Esophagus muscularis mucosa (tissue), 4 donors: ENCODE measurements at regions not wholly inside any gene's neighbourhood (a gene's known extent, or its start where the extent isn't known, plus 50 kb on each side); places are given as distances from the start of the nearest gene placed in this dataset.

ENCODE experiments used
- DNase-seq: peaks from one replicate; pipeline ENCODE4 v3.0.0-alpha.2; 2017; ENCODE audit errors: extremely low spot score
- H3K27ac ChIP-seq, 4 donors: fragments of 200-600 bp; sonication (generic); replicated peaks in 1 of 4; 1 replicate in 3 of 4; 2 replicates in 1 of 4; pipeline ENCODE4 v1.5.1; 2016 to 2019; ENCODE audit warnings: mild to moderate bottlenecking in 1 of 4
- H3K27me3 ChIP-seq, 4 donors: fragments of 200-600 bp; sonication (generic); one replicate each; pipeline versions ENCODE4 v1.5.1 to v1.6.0; 2016 to 2019
- H3K36me3 ChIP-seq, 4 donors: fragments of 200-600 bp; sonication (generic); one replicate each; pipeline ENCODE4 v1.5.1; 2016 to 2019
- H3K4me1 ChIP-seq, 4 donors: fragments of 200-600 bp; sonication (generic); one replicate each; pipeline ENCODE4 v1.5.1; 2016 to 2019
- H3K4me3 ChIP-seq, 4 donors: fragments of 200-600 bp; sonication (generic); 1 replicate in 2 of 4; 2 replicates in 2 of 4; pipeline ENCODE4 v1.5.1; 2016 to 2019; ENCODE audit warnings: mild to moderate bottlenecking in 4 of 4, moderate library complexity in 1 of 4
- H3K9me3 ChIP-seq, 4 donors: fragments of 200-600 bp; sonication (generic); 1 replicate in 3 of 4; 2 replicates in 1 of 4; pipeline ENCODE4 v1.5.1; 2016 to 2019
- CTCF ChIP-seq, 3 experiments: fragments of 200-600 bp in 2 of 3; fragments of 450-650 bp in 1 of 3; sonication (generic) in 2 of 3; IDR thresholded peaks; one replicate each; pipeline ENCODE4 v1.5.1; 2017 to 2019; ENCODE audit warnings: antibody characterized with exemption in 3 of 3, mild to moderate bottlenecking in 2 of 3, moderate library complexity in 1 of 3
- EP300 ChIP-seq: sonication (generic); formaldehyde crosslinking; IDR thresholded peaks from one replicate; pipeline ENCODE4 v1.6.1; 2017; ENCODE audit warnings: antibody characterized with exemption
- POLR2A ChIP-seq: fragments of 450-650 bp; IDR thresholded peaks from one replicate; pipeline ENCODE4 v1.6.1; 2017; ENCODE audit warnings: antibody characterized with exemption, moderate library complexity, mild to moderate bottlenecking, low read depth
- POLR2AphosphoS5 ChIP-seq, 2 donors: sonication (generic); formaldehyde crosslinking; IDR thresholded peaks; one replicate each; pipeline ENCODE4 v1.6.1; 2017; ENCODE audit warnings: antibody characterized with exemption in 2 of 2
- WGBS: methylation state at CpG from one replicate; pipeline ENCODE4 v1.1.5; 2018; 5-methylcytosine and 5-hydroxymethylcytosine counted together
- intact Hi-C: fragments of 100-400 bp; cut with DNase I; formaldehyde crosslinking; loops from one replicate; pipeline ENCODE4 v1.15.1; 2023

DNA sequence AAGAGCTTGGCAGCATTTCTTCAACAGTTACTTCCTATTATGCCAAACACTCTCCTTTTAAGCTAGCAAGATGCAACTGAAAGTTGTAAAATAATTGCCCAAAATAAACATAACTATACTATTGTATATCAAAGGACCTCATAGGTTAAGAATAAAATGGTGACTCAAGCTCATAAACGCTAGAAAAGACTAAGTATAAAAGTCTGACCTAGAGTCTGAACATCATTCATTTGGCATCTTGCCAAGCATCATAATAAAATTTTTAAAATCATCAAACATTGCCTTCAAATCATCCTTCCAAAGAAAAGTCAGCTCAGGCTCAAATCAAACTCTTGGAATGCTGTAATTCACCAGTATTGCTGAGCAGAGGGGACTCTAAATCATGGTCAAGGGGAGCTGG is 281.2 kb downstream of the QDPR start:
- 25% methylated on average over 1 of the region's 1 CpG for WGBS
- no peak overlapping the region for H3K4me3 ChIP-seq
- H3K27me3 ChIP-seq = no peaks in the 10 kb centered on the region
- intact Hi-C loops = no loop called here
- peaks cover 8 to 18% (median 13%) of the 10 kb centered on the region in 4 donors for H3K4me1 ChIP-seq
- no peak for DNase-seq
- no peaks in the 10 kb centered on the region for H3K36me3 ChIP-seq
- TF ChIP-seq POLR2AphosphoS5 (IDR thresholded peaks at IDR 0.05) (no peak), POLR2A (no peak), CTCF (IDR thresholded peaks at IDR 0.05) (no peak), EP300 (no peak)
- no peaks in the 10 kb centered on the region for H3K9me3 ChIP-seq
- H3K27ac ChIP-seq = no peak overlapping the region

GRCh38 chr4:17220816-17221215 is 291.1 kb downstream of the QDPR start:
- intact Hi-C loops = no loop called here
- TF ChIP-seq EP300 (no peak), POLR2A (no peak), CTCF (IDR thresholded peaks at IDR 0.05) (no peak), POLR2AphosphoS5 (IDR thresholded peaks at IDR 0.05) (no peak)
- no peaks in the 10 kb centered on the region for H3K4me1 ChIP-seq
- no peak for DNase-seq
- no peaks in the 10 kb centered on the region for H3K27me3 ChIP-seq
- H3K4me3 ChIP-seq = no peak overlapping the region
- no peak overlapping the region for H3K27ac ChIP-seq
- peaks cover 0 to 5% (median 0%) of the 10 kb centered on the region in 4 donors for H3K9me3 ChIP-seq
- H3K36me3 ChIP-seq = no peaks in the 10 kb centered on the region

DNA sequence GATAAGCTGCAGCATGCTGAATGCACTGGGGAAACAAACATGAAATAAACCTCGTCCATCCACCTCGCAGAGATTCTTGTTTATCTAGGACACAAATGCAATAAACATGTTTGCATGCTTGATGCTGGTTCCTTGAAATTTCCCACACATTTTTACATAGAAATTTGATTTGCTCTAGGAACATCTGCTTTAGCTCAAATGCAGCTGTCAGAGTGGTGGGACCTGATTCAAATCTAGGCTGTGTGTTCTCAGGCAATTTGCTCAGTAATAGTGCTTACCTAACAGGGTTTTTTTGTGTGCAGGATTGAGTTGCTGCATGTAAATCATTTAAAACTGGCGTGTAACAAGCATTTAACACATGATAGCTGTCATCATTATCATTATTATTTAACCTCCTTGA is 293.1 kb downstream of the QDPR start:
- intact Hi-C loops = no loop called here
- Histone ChIP-seq H3K27me3 (no peaks in the 10 kb centered on the region), H3K36me3 (no peaks in the 10 kb centered on the region), H3K4me3 (no peak overlapping the region), H3K9me3 (peaks cover 0 to 5% (median 0%) of the 10 kb centered on the region in 4 donors), H3K4me1 (no peaks in the 10 kb centered on the region), H3K27ac (no peak overlapping the region)
- no peak for TF ChIP-seq EP300
- no peak for TF ChIP-seq POLR2AphosphoS5 (IDR thresholded peaks at IDR 0.05)
- no peak for TF ChIP-seq CTCF (IDR thresholded peaks at IDR 0.05)
- no peak for TF ChIP-seq POLR2A
- 72% methylated on average over 3 of the region's 3 CpGs for WGBS
- DNase-seq = no peak

GRCh38 chr4:17206829-17207801 is 304.8 kb downstream of the QDPR start:
- no peak overlapping the region for H3K27ac ChIP-seq
- no peaks in the 10 kb centered on the region for H3K27me3 ChIP-seq
- H3K4me1 ChIP-seq = peaks cover 5 to 18% (median 7%) of the 10 kb centered on the region in 4 donors
- H3K4me3 ChIP-seq = no peak overlapping the region
- intact Hi-C loops = no loop called here
- 65% methylated on average over 7 of the region's 7 CpGs for WGBS
- H3K9me3 ChIP-seq = peaks cover 0 to 3% (median 0%) of the 10 kb centered on the region in 4 donors
- H3K36me3 ChIP-seq = no peaks in the 10 kb centered on the region
- no peak for DNase-seq
- no peak for TF ChIP-seq CTCF (IDR thresholded peaks at IDR 0.05)
- TF ChIP-seq POLR2AphosphoS5 (IDR thresholded peaks at IDR 0.05) = no peak
- TF ChIP-seq EP300 = no peak
- TF ChIP-seq POLR2A = no peak
